ENCODE measurements at regions not wholly inside any gene's neighbourhood (a gene's known extent, or its start where the extent isn't known, plus 50 kb on each side); places are given as distances from the start of the nearest gene placed in this dataset.

GRCh38 chr18:40607542-40608148, 1347.4 kb upstream of the PIK3C3 start:
- DNase-seq: no peak

GRCh38 chr18:40606996-40607395, 1348.0 kb upstream of the PIK3C3 start:
- DNase-seq: no peak

GRCh38 chr18:40583671-40584070, 1371.4 kb upstream of the PIK3C3 start:
- DNase-seq: peak in 1 of 4 experiments; percentile 0

GRCh38 chr18:40582105-40582504, 1372.9 kb upstream of the PIK3C3 start:
- no peak for DNase-seq

- DNase-seq: no peak
Measured at GRCh38 chr18:40577981-40578365, 1377.1 kb upstream of the PIK3C3 start.

- no peak for DNase-seq
Measured at GRCh38 chr18:40577239-40577980, 1377.6 kb upstream of the PIK3C3 start.

GRCh38 chr18:40576507-40577115, 1378.4 kb upstream of the PIK3C3 start:
- DNase-seq: no peak

- no peak for DNase-seq
Measured at GRCh38 chr18:40570615-40571014, 1384.4 kb upstream of the PIK3C3 start.

- no peak for DNase-seq
Measured at GRCh38 chr18:40569605-40570004, 1385.4 kb upstream of the PIK3C3 start.

GRCh38 chr18:40566510-40566844, 1388.6 kb upstream of the PIK3C3 start:
- no peak for DNase-seq

- no peak for DNase-seq
Measured at GRCh38 chr18:40565805-40566509, 1389.1 kb upstream of the PIK3C3 start.

- DNase-seq: no peak
Measured at GRCh38 chr18:40559556-40559955, 1395.5 kb upstream of the PIK3C3 start.

- DNase-seq: no peak
Measured at GRCh38 chr18:40558706-40559392, 1396.2 kb upstream of the PIK3C3 start.

- no peak for DNase-seq
Measured at GRCh38 chr18:40555914-40556313, 1399.1 kb upstream of the PIK3C3 start.

GRCh38 chr18:40553029-40553428, 1402.0 kb upstream of the PIK3C3 start:
- DNase-seq: no peak

GRCh38 chr18:40546875-40547274, 1408.2 kb upstream of the PIK3C3 start:
- no peak for DNase-seq

- DNase-seq: no peak
Measured at GRCh38 chr18:40534723-40535122, 1420.3 kb upstream of the PIK3C3 start.

GRCh38 chr18:40532046-40532445, 1423.0 kb upstream of the PIK3C3 start:
- no peak for DNase-seq

- DNase-seq: no peak
Measured at GRCh38 chr18:40531051-40531450, 1424.0 kb upstream of the PIK3C3 start.

- DNase-seq: no peak
Measured at GRCh38 chr18:40529478-40529877, 1425.6 kb upstream of the PIK3C3 start.

GRCh38 chr18:40524881-40525280, 1430.2 kb upstream of the PIK3C3 start:
- no peak for DNase-seq

GRCh38 chr18:40523287-40523686, 1431.7 kb upstream of the PIK3C3 start:
- DNase-seq: no peak

- DNase-seq: no peak
Measured at GRCh38 chr18:40501026-40501425, 1454.0 kb upstream of the PIK3C3 start.
